Kidney epithelial cell (primary cell): ENCODE measurements at regions not wholly inside any gene's neighbourhood (a gene's known extent, or its start where the extent isn't known, plus 50 kb on each side); places are given as distances from the start of the nearest gene placed in this dataset.

ENCODE experiments used
- DNase-seq: peaks from one replicate; pipeline ENCODE4 v3.0.0-alpha.2; 2010; ENCODE audit warnings: low read depth
- H3K27me3 ChIP-seq: 2 replicates; pipeline ENCODE4 v1.6.0; 2011; ENCODE audit warnings: low read length; ENCODE audit not compliant: control insufficient read depth, insufficient read depth
- H3K36me3 ChIP-seq: 2 replicates; pipeline ENCODE4 v1.5.1; 2011; ENCODE audit warnings: low read length; ENCODE audit not compliant: control insufficient read depth, insufficient read depth
- H3K4me3 ChIP-seq: 2 replicates; pipeline ENCODE4 v1.5.1; 2011; ENCODE audit warnings: low read depth, mild to moderate bottlenecking, control low read depth, low read length
- CTCF ChIP-seq: IDR thresholded peaks from 2 replicates; pipeline ENCODE4 v1.5.1; 2011; ENCODE audit warnings: mild to moderate bottlenecking, moderate library complexity, low read length, control low read depth, inconsistent platforms; ENCODE audit not compliant: insufficient read depth, poor library complexity, severe bottlenecking

GRCh38 chrX:137278825-137279224 is 245.0 kb upstream of the GPR101 start:
- Histone ChIP-seq H3K4me3 (no peak overlapping the region), H3K36me3 (no peaks in the 10 kb centered on the region), H3K27me3 (no peaks in the 10 kb centered on the region)
- DNase-seq: no peak
- TF ChIP-seq CTCF: no peak

- H3K27me3 ChIP-seq: no peaks in the 10 kb centered on the region
Measured at GRCh38 chrX:137263374-137263773, 229.6 kb upstream of the GPR101 start.

GRCh38 chrX:137245183-137245582 is 211.4 kb upstream of the GPR101 start:
- DNase-seq: no peak
- Histone ChIP-seq H3K27me3 (no peaks in the 10 kb centered on the region), H3K36me3 (no peaks in the 10 kb centered on the region), H3K4me3 (no peak overlapping the region)
- TF ChIP-seq CTCF: no peak

More at GRCh38 chrX:137263374-137263773, 229.6 kb upstream of the GPR101 start:
- Histone ChIP-seq H3K36me3 (no peaks in the 10 kb centered on the region), H3K4me3 (no peak overlapping the region)
- TF ChIP-seq CTCF: no peak
- no peak for DNase-seq

GRCh38 chrX:137236837-137237236 is 203.0 kb upstream of the GPR101 start:
- no peak overlapping the region for H3K4me3 ChIP-seq

GRCh38 chrX:137234651-137235402 is 201.0 kb upstream of the GPR101 start:
- no peak for DNase-seq
- Histone ChIP-seq H3K27me3 (peaks cover 2% of the 10 kb centered on the region), H3K36me3 (no peaks in the 10 kb centered on the region), H3K4me3 (no peak overlapping the region)
- TF ChIP-seq CTCF: no peak

More at GRCh38 chrX:137236837-137237236, 203.0 kb upstream of the GPR101 start:
- no peak for DNase-seq
- H3K36me3 ChIP-seq: no peaks in the 10 kb centered on the region
- no peak for TF ChIP-seq CTCF
- H3K27me3 ChIP-seq: peaks cover 2% of the 10 kb centered on the region

GRCh38 chrX:137233478-137233877 is 199.7 kb upstream of the GPR101 start:
- Histone ChIP-seq H3K27me3 (peaks cover 2% of the 10 kb centered on the region), H3K4me3 (no peak overlapping the region), H3K36me3 (no peaks in the 10 kb centered on the region)
- DNase-seq: no peak
- no peak for TF ChIP-seq CTCF
